Motor neuron (in vitro differentiated cells): ENCODE measurements at regions not wholly inside any gene's neighbourhood (a gene's known extent, or its start where the extent isn't known, plus 50 kb on each side); places are given as distances from the start of the nearest gene placed in this dataset.
"Not testable (repeated sequence)": the region's sequence is repeated elsewhere in the genome, so short reads cannot be mapped to it uniquely, and the experiment has no call there.

Source experiments
- ATAC-seq, 8 experiments: fragments of 200-7000 bp; cut with Tn5 transposase; replicated peaks in 6 of 8; 2 replicates each; pipeline ENCODE4 v1.8.0; 2021; ENCODE audit warnings: mild to moderate bottlenecking in 8 of 8, moderate library complexity in 8 of 8
- H3K27ac ChIP-seq, 2 donors: fragments of 250-450 bp; sonication (Bioruptor Pico); 2 replicates each; pipeline ENCODE4 v1.9.0; 2021; ENCODE audit warnings: antibody characterized with exemption in 2 of 2, mild to moderate bottlenecking in 2 of 2, moderate library complexity in 1 of 2
- H3K4me1 ChIP-seq, 2 donors: fragments of 250-450 bp; sonication (Bioruptor Pico); replicated peaks in 1 of 2; 2 replicates each; pipeline ENCODE4 v1.6.1; 2021; ENCODE audit warnings: antibody characterized with exemption in 2 of 2, mild to moderate bottlenecking in 2 of 2, moderate library complexity in 1 of 2
- H3K4me3 ChIP-seq, 5 donors: fragments of 250-450 bp; sonication (Bioruptor Pico); 2 replicates each; pipeline ENCODE4 v1.9.0; 2021; ENCODE audit warnings: antibody characterized with exemption in 5 of 5, mild to moderate bottlenecking in 5 of 5, moderate library complexity in 4 of 5
- WGBS, 10 experiments: fragments of 450-650 bp; shearing (Covaris generic); methylation state at CpG; one replicate each; pipeline ENCODE4 v1.0.0; 2022; 5-methylcytosine and 5-hydroxymethylcytosine counted together
- in situ Hi-C, 9 experiments: fragments of 400-800 bp; cut with MboI; loops; one replicate each; pipeline ENCODE4 v1.15.0; 2021; ENCODE audit warnings: low sequenced_read_pairs in 9 of 9, low pct_unique_long_range_greater_than_20kb in 2 of 9; ENCODE audit not compliant: unreplicated experiment in 9 of 9

DNA sequence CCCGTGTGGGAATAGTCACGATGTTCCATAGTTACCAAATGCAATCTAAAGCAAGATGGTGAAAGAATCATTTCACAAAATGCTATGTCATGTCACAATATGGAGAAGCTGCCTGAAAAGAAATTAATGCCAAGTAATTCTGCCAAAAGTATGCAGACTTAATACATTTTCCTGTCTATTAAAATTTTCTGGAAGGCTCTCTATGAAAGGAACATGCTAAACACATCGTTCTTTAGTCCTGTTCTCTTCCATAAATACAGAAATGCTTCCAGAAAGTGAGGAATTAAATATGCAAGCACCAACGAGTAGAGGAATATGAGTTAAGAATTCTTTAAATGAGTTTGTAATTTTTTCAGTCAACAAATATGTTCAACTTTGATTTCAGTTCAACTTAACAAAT lies 266.8 kb upstream of the CRBN start:
- ATAC-seq: no peak
- 0 to 92% (median 42%) methylated on average over 1 to 4 of the region's 4 CpGs for WGBS, 10 experiments
- in situ Hi-C loops: no loop called here
- H3K4me3 ChIP-seq: no peak overlapping the region
- no peak overlapping the region for H3K27ac ChIP-seq
- H3K4me1 ChIP-seq: no peaks in the 10 kb centered on the region

- ATAC-seq: no peak
- in situ Hi-C loops: no loop called here
- WGBS, 10 experiments: 0 to 100% (median 80%) methylated on average over 1 to 3 of the region's 3 CpGs
- Histone ChIP-seq H3K4me3 (no peak overlapping the region), H3K4me1 (no peaks in the 10 kb centered on the region), H3K27ac (no peak overlapping the region)
Measured at GRCh38 chr3:3443482-3443881, 264.0 kb upstream of the CRBN start.

DNA sequence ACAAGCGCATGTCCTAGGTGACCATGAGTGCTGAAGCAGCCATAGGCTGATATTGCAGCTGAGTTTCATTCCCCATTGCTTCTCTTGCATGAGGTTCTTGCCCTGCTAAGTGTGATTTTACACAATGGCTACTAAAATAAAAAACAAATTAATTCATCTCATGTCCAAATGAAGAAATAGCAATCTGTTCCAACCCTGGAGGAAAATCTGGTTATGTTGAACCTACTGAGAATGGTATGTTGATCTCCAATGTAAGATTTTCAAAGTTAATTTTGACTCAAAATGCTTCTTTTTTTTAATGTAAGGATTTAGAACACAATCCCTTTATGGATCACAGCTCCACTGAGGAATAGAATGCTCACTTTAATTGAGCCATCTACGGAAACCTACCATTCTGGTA lies 254.2 kb upstream of the CRBN start:
- H3K4me3 ChIP-seq: no peak overlapping the region
- peaks cover 0 to 2% of the 10 kb centered on the region in 2 donors for H3K4me1 ChIP-seq
- ATAC-seq: no peak
- in situ Hi-C loops: no loop called here
- 0 to 100% (median 90%) methylated on average over 1 to 2 of the region's 2 CpGs for WGBS, 10 experiments
- no peak overlapping the region for H3K27ac ChIP-seq

DNA sequence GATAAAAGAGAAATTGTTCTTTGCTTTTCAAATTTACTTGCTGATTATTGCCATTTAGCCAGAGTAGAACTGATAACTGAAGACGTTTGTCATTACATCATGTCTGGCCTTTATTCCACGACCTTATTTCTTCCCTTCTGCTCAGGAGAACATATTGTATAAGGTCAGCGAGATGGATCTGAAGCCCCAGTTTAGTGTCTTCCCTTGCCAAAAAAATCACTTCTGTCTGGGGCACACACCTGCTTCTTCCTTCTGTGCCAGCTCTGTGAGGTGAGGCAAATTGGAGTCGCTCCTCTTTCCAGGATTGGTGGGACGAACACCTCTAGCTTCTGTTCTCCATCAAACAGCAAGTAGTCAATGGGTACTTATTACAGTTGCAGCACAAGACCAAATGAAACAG lies 250.3 kb upstream of the CRBN start:
- no peak for ATAC-seq
- in situ Hi-C loops: no loop called here
- 0 to 86% (median 54%) methylated on average over 1 to 5 of the region's 5 CpGs; no CpG with 5 or more reads in 1 of the 10 experiments for WGBS, 10 experiments

DNA sequence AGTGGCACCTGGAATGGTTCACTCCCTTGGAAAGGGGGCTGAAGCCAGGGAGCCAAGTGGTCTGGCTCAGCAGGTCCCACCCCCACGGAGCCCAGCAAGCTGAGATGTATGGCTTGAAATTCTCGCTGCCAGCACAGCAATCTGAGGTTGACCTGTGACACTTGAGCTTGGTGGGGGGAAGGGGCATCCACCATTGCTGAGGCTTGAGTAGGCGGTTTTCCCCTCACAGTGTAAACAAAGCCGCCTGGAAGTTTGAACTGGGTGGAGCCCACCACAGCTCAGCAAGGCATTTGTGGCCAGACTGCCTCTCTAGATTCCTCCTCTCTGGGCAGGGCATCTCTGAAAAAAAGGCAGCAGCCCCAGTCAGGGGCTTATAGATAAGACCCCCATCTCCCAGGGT lies 228.2 kb upstream of the CRBN start:
- ATAC-seq, H3K4me1 ChIP-seq, in situ Hi-C loops, H3K27ac ChIP-seq, H3K4me3 ChIP-seq: not testable (repeated sequence)
- WGBS, 10 experiments: 46 to 100% methylated on average over 1 to 4 of the region's 4 CpGs; no CpG with 5 or more reads in 8 of the 10 experiments

More for the DNA sequence above, 250.3 kb upstream of the CRBN start:
- no peaks in the 10 kb centered on the region for H3K4me1 ChIP-seq
- H3K27ac ChIP-seq: no peak overlapping the region
- H3K4me3 ChIP-seq: no peak overlapping the region

DNA sequence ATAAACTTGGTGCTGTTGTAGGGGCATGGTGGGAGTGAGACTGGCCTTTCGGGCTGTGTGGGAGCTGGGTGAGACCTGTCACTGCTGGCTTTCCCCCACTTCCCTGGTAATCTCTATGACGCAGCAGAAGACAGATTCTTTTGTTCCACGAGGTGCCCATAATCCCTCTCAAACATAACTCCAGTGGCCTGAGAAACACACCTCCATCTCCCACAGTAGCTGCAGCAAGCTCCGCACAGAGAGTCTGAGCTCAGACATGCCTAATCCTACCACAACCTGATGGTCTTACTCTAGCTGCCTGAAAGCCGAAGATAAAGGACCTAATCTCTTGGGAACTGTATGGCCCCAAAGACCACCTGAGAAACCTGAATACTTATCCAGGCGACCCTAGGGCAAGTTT lies 225.6 kb upstream of the CRBN start:
- Histone ChIP-seq H3K4me1 (no peaks in the 10 kb centered on the region), H3K4me3 (no peak overlapping the region), H3K27ac (no peak overlapping the region)
- 0 to 100% (median 89%) methylated on average over 1 to 5 of the region's 6 CpGs; no CpG with 5 or more reads in 3 of the 10 experiments for WGBS, 10 experiments
- in situ Hi-C loops: no loop called here
- no peak for ATAC-seq

- ATAC-seq: no peak
- H3K4me3 ChIP-seq: no peak overlapping the region
- WGBS, 10 experiments: 7 to 100% (median 60%) methylated on average over 1 to 4 of the region's 4 CpGs
- H3K27ac ChIP-seq: no peak overlapping the region
- H3K4me1 ChIP-seq: no peaks in the 10 kb centered on the region
- in situ Hi-C loops: no loop called here
Measured at GRCh38 chr3:3403700-3404099, 224.2 kb upstream of the CRBN start.

GRCh38 chr3:3392946-3393345 lies 213.5 kb upstream of the CRBN start:
- WGBS, 10 experiments: no CpG with 5 or more reads among the region's 1 CpG
- ATAC-seq: no peak
- in situ Hi-C loops: no loop called here

GRCh38 chr3:3383461-3383860 lies 204.0 kb upstream of the CRBN start:
- in situ Hi-C loops: no loop called here
- 7 to 100% (median 75%) methylated on average over 1 to 4 of the region's 4 CpGs for WGBS, 10 experiments
- H3K4me3 ChIP-seq: no peak overlapping the region

More at GRCh38 chr3:3392946-3393345, 213.5 kb upstream of the CRBN start:
- H3K4me1 ChIP-seq: peaks cover 0 to 8% of the 10 kb centered on the region in 2 donors
- no peak overlapping the region for H3K27ac ChIP-seq
- H3K4me3 ChIP-seq: no peak overlapping the region

DNA sequence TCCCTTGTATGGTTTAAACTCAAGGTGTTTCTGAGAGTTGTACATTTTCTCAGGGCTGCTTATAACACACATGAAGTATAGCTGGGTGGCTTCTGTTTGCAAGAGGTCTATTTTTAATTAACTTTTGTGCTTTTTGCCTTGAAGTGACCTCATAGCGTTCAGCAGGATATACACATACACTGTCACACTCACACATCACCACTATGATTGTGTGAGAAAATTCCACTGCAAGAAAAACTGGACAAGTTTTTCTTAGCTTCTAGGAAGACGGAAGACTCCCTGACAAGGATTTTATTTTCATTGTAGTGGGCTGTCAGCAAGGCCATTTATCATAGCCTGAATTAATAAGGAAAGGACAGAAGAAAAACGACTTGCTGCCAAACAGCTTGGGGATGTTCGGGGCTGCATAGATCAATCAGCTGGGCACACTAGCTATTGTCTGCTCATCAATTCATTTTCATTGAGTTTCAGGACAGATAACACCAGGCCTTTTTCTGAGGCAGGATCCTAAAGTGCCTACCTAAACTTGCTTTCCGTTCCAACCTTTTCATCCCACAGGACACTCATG lies 192.8 kb upstream of the CRBN start:
- no peak overlapping the region for H3K4me3 ChIP-seq
- in situ Hi-C loops: no loop called here
- H3K4me1 ChIP-seq: peaks cover 0 to 15% of the 10 kb centered on the region in 2 donors
- H3K27ac ChIP-seq: no peak overlapping the region
- ATAC-seq: peak in 5 of 8 experiments; percentile 40 to 91 (median 62)
- 0 to 46% (median 20%) methylated on average over 1 to 5 of the region's 5 CpGs for WGBS, 10 experiments

More at GRCh38 chr3:3383461-3383860, 204.0 kb upstream of the CRBN start:
- Histone ChIP-seq H3K4me1 (peaks cover 0 to 5% of the 10 kb centered on the region in 2 donors), H3K27ac (no peak overlapping the region)
- peak in 3 of 8 experiments; percentile 29 to 40 (median 30) for ATAC-seq

DNA sequence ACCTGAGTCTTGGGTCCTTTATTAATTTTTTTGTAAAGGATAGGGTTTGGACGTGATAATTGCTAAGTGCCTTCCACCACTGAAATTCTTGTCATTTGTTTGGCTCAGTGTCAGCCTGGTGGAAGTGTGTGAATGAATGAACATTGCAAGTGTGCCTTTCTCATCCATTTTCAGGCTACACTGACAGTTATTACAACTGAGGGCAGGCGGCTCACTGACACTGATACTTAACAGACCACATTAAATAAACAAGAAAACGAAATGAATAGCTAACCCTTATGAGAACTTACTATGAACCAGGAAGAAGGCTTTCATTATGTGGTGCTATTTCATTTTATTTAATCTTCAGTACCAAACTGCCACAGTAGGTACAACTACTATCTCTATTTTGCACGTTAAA lies 188.8 kb upstream of the CRBN start:
- in situ Hi-C loops: no loop called here
- 0 to 100% (median 28%) methylated on average over 2 to 4 of the region's 4 CpGs; no CpG with 5 or more reads in 1 of the 10 experiments for WGBS, 10 experiments
- peak in 3 of 8 experiments; percentile 24 to 60 (median 41) for ATAC-seq
- Histone ChIP-seq H3K4me3 (no peak overlapping the region), H3K27ac (no peak overlapping the region), H3K4me1 (peaks cover 0 to 15% of the 10 kb centered on the region in 2 donors)

DNA sequence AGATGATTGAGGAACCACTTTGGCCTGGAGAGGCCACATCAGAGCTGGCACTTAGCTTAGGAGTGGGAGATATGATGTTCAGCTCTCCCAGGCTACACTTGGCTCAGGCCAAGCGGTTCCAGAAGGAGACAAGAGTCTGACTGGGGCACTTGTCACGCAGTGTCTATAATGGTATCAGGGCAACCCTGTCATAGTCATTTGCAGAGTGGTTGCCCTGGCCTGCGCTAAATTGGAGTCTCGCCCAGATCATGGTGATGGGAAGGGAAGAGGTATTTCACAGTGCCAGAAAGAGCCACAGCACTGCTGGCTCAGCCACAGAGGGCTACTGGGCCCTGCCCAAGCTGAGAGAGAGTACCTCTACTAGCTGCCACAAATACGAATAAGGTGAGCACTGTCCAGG lies 186.9 kb upstream of the CRBN start:
- 33 to 100% (median 80%) methylated on average over 1 to 4 of the region's 5 CpGs; no CpG with 5 or more reads in 4 of the 10 experiments for WGBS, 10 experiments
- Histone ChIP-seq H3K4me3 (no peak overlapping the region), H3K27ac (no peak overlapping the region), H3K4me1 (peaks cover 0 to under 1% of the 10 kb centered on the region in 2 donors)
- in situ Hi-C loops: no loop called here
- ATAC-seq: peak in 1 of 8 experiments; percentile 39

DNA sequence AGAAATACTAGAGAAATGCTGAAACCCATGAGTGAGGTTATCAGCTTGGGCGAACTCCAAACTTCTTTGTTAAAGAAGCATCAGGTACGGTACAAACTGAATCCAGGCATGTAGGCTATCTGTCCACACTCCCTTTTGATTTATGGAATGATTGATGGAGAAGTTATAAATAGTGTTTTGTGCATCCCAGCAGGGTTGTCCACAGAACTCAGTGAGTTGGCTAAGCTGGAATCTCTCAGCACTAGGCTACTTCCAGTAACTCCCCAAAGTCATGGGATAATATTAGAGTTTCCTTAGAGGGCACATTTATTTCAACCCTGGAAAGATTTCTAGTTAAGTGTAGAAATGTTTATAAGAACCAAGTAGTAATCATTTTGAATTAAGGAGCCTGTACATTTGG lies 186.2 kb upstream of the CRBN start:
- no peak overlapping the region for H3K4me3 ChIP-seq
- WGBS, 10 experiments: 8 to 100% (median 65%) methylated on average over 1 to 2 of the region's 2 CpGs; no CpG with 5 or more reads in 2 of the 10 experiments

DNA sequence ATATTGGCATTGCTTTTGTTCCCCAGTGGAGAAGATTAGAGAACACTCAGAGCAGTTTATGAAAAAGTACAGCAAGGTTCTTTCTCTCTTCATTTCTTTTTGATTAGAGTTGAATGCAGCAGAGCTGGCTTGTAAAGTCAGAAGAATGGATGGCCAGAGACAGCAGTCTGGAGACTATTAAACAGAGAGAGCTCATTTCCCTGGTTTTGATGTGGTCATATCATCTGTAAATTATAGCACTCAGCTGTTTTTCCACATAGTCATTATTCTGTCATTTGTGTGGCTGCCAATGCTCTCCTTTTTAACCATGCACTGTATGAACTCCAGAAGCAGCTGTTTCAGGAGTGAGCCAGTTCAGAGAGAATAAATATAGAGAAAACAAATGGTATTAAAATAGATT lies 177.4 kb upstream of the CRBN start:
- H3K4me3 ChIP-seq: no peak overlapping the region
- in situ Hi-C loops: no loop called here
- peaks cover 2 to 14% of the 10 kb centered on the region in 2 donors for H3K4me1 ChIP-seq
- peak; percentile 34 to 99 (median 82) for ATAC-seq
- H3K27ac ChIP-seq: no peak overlapping the region

More for the DNA sequence above, 186.2 kb upstream of the CRBN start:
- in situ Hi-C loops: no loop called here
- ATAC-seq: no peak
- Histone ChIP-seq H3K4me1 (no peaks in the 10 kb centered on the region), H3K27ac (no peak overlapping the region)
